KMS-11 (cell line): ENCODE measurements at regions not wholly inside any gene's neighbourhood (a gene's known extent, or its start where the extent isn't known, plus 50 kb on each side); places are given as distances from the start of the nearest gene placed in this dataset.

ENCODE experiments used
- H2AFZ ChIP-seq: fragments of 200-600 bp; sonication (generic); 2 replicates; pipeline ENCODE4 v1.6.1; 2016; ENCODE audit warnings: antibody characterized with exemption, mixed run types, low read depth
- H3K27ac ChIP-seq: fragments of 200-600 bp; sonication (generic); 2 replicates; pipeline ENCODE4 v1.6.1; 2016; ENCODE audit warnings: mild to moderate bottlenecking, mixed run types
- H3K27me3 ChIP-seq: fragments of 200-600 bp; sonication (generic); 2 replicates; pipeline ENCODE4 v1.6.1; 2017; ENCODE audit warnings: mild to moderate bottlenecking, low read depth, mixed run types, moderate library complexity; ENCODE audit not compliant: insufficient read depth
- H3K36me3 ChIP-seq: fragments of 200-600 bp; sonication (generic); 2 replicates; pipeline ENCODE4 v1.6.1; 2017; ENCODE audit warnings: mild to moderate bottlenecking, mixed run types; ENCODE audit not compliant: insufficient read depth
- H3K4me1 ChIP-seq: fragments of 200-600 bp; sonication (generic); 2 replicates; pipeline ENCODE4 v1.6.1; 2016; ENCODE audit warnings: mild to moderate bottlenecking, low read depth, mixed run types; ENCODE audit not compliant: poor library complexity, severe bottlenecking
- H3K4me2 ChIP-seq: fragments of 200-600 bp; sonication (generic); 2 replicates; pipeline ENCODE4 v1.7.0; 2016; ENCODE audit warnings: mild to moderate bottlenecking, mixed run types
- H3K4me3 ChIP-seq: fragments of 200-600 bp; sonication (generic); IDR thresholded peaks from 2 replicates; pipeline ENCODE4 v1.6.1; 2017; ENCODE audit warnings: low read depth, low read length, mixed read lengths; ENCODE audit not compliant: insufficient read depth
- H3K79me2 ChIP-seq: fragments of 200-600 bp; sonication (generic); 2 replicates; pipeline ENCODE4 v1.6.1; 2016; ENCODE audit warnings: low read depth, mixed run types; ENCODE audit not compliant: insufficient read depth
- H3K9ac ChIP-seq: fragments of 200-600 bp; sonication (generic); 2 replicates; pipeline ENCODE4 v1.6.1; 2016; ENCODE audit warnings: mild to moderate bottlenecking, mixed run types
- H4K20me1 ChIP-seq: fragments of 200-600 bp; sonication (generic); 2 replicates; pipeline ENCODE4 v1.6.1; 2016; ENCODE audit warnings: mild to moderate bottlenecking, mixed run types; ENCODE audit not compliant: insufficient read depth
- TF ChIP-seq, protein P1 (sequence below): fragments of 200-600 bp; sonication (generic); conservative IDR thresholded peaks from 2 replicates; pipeline ENCODE4 v1.6.1; 2017; ENCODE audit warnings: low read depth, mild to moderate bottlenecking, antibody characterized with exemption, low read length, moderate library complexity, mixed read lengths

- H3K27me3 ChIP-seq, result no peaks in the 10 kb centered on the region
- no peaks in the 10 kb centered on the region for H3K4me1 ChIP-seq
- no peak overlapping the region for H3K27ac ChIP-seq
- TF ChIP-seq, protein P1, sequence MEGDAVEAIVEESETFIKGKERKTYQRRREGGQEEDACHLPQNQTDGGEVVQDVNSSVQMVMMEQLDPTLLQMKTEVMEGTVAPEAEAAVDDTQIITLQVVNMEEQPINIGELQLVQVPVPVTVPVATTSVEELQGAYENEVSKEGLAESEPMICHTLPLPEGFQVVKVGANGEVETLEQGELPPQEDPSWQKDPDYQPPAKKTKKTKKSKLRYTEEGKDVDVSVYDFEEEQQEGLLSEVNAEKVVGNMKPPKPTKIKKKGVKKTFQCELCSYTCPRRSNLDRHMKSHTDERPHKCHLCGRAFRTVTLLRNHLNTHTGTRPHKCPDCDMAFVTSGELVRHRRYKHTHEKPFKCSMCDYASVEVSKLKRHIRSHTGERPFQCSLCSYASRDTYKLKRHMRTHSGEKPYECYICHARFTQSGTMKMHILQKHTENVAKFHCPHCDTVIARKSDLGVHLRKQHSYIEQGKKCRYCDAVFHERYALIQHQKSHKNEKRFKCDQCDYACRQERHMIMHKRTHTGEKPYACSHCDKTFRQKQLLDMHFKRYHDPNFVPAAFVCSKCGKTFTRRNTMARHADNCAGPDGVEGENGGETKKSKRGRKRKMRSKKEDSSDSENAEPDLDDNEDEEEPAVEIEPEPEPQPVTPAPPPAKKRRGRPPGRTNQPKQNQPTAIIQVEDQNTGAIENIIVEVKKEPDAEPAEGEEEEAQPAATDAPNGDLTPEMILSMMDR, result no peak
- H3K79me2 ChIP-seq, result no peaks in the 10 kb centered on the region
- no peak overlapping the region for H2AFZ ChIP-seq
- no peak overlapping the region for H3K4me2 ChIP-seq
- no peaks in the 10 kb centered on the region for H4K20me1 ChIP-seq
- H3K36me3 ChIP-seq, result no peaks in the 10 kb centered on the region
- no peak overlapping the region for H3K4me3 ChIP-seq
- H3K9ac ChIP-seq, result no peak overlapping the region
These were observed 282.6 kb downstream of the FOXO1 start for GRCh38 chr13:40383885-40384284.

- H4K20me1 ChIP-seq, result no peaks in the 10 kb centered on the region
- H3K4me1 ChIP-seq, result no peaks in the 10 kb centered on the region
- TF ChIP-seq, protein P1, result no peak
- no peak overlapping the region for H3K9ac ChIP-seq
- no peak overlapping the region for H3K4me3 ChIP-seq
- H3K4me2 ChIP-seq, result no peak overlapping the region
- H3K79me2 ChIP-seq, result no peaks in the 10 kb centered on the region
- no peaks in the 10 kb centered on the region for H3K27me3 ChIP-seq
- H3K27ac ChIP-seq, result no peak overlapping the region
- no peak overlapping the region for H2AFZ ChIP-seq
- no peaks in the 10 kb centered on the region for H3K36me3 ChIP-seq
These were observed 281.2 kb downstream of the FOXO1 start for GRCh38 chr13:40384976-40385857.

DNA sequence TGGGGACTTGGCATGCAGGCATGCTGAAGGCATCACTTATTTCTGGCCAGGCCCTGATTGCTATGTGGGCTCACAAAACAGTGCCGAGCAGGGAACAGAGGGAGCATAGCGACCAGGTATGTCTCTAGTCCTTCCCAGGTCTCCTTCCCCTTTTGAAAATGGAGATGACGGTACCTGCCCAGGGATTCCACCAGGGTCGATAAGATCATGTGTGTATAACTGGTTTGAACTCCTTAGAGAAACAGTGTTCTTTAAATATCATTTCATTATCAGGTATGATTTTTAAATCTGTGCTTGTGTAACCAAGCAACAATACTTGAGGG lies 280.6 kb downstream of the FOXO1 start:
- Histone ChIP-seq H3K4me1 (no peaks in the 10 kb centered on the region), H3K4me2 (no peak overlapping the region), H3K27me3 (no peaks in the 10 kb centered on the region), H3K36me3 (no peaks in the 10 kb centered on the region), H3K27ac (no peak overlapping the region), H3K4me3 (no peak overlapping the region), H4K20me1 (no peaks in the 10 kb centered on the region), H3K79me2 (no peaks in the 10 kb centered on the region), H2AFZ (no peak overlapping the region), H3K9ac (no peak overlapping the region)
- TF ChIP-seq, protein P1, result no peak

DNA sequence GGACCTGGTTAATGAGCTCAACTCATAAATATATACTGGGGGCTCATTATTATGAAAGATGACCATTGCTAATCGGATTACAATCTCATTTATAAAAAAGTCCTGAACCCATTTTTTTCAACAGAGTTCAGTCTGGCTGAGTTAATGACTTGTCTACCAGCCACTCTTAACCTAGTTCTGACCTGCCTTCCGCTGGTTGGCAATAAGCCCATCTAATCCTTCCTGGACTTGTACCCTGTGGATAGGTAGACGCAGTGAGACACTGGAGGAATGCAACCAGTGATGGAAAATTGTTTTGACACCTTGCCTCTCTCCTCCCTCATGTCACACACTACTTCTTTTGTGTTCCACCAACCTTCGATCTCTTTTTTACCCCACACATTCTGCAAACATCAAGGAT lies 279.9 kb downstream of the FOXO1 start:
- Histone ChIP-seq H3K27ac (no peak overlapping the region), H3K4me1 (no peaks in the 10 kb centered on the region), H4K20me1 (no peaks in the 10 kb centered on the region), H3K36me3 (no peaks in the 10 kb centered on the region), H3K4me2 (no peak overlapping the region), H3K79me2 (no peaks in the 10 kb centered on the region), H2AFZ (no peak overlapping the region), H3K4me3 (no peak overlapping the region), H3K27me3 (no peaks in the 10 kb centered on the region), H3K9ac (no peak overlapping the region)
- TF ChIP-seq, protein P1, result no peak
